ENCODE measurements at regions not wholly inside any gene's neighbourhood (a gene's known extent, or its start where the extent isn't known, plus 50 kb on each side); places are given as distances from the start of the nearest gene placed in this dataset.

GRCh38 chr15:39323706-39324105 lies 257.2 kb upstream of the THBS1 start:
- DNase-seq (no peak), ATAC-seq (no peak)
- Mint-ChIP-seq H3K36me3 (peaks cover 0 to 5% (median 0%) of the 10 kb centered on the region in 5 donors), H3K27me3 (peaks cover 12 to 26% (median 21%) of the 10 kb centered on the region in 5 donors), H3K27ac (no peak overlapping the region), H3K9me3 (peaks cover 3 to 25% (median 9%) of the 10 kb centered on the region in 11 donors), H3K4me3 (no peak overlapping the region), H3K4me1 (no peaks in the 10 kb centered on the region)
- H3K9me3 ChIP-seq (ENCODE audit: control insufficient read depth in 2 of 3, low read length in 3 of 3): peaks cover 0 to 7% (median 0%) of the 10 kb centered on the region in 3 experiments
- CTCF ChIA-PET: no interaction called here
- H3K36me3 ChIP-seq (ENCODE audit: control insufficient read depth in 2 of 3, insufficient read depth in 3 of 3, low read length in 3 of 3): no peaks in the 10 kb centered on the region
- no peak overlapping the region for H3K4me3 ChIP-seq (ENCODE audit: low read length)
- H3K4me1 ChIP-seq (ENCODE audit: control insufficient read depth in 2 of 2, insufficient read depth in 2 of 2, low read length in 2 of 2): no peaks in the 10 kb centered on the region
- no peak overlapping the region for H3K27ac ChIP-seq (ENCODE audit: low read depth, low read length)
- intact Hi-C loops (cut with micrococcal nuclease): no loop called here
- H3K27me3 ChIP-seq (ENCODE audit: control insufficient read depth in 2 of 2, insufficient read depth in 2 of 2, low read length in 2 of 2): no peaks in the 10 kb centered on the region
- POLR2A ChIA-PET: no interaction called here

- Histone ChIP-seq H3K36me3 (ENCODE audit: control insufficient read depth in 2 of 3, insufficient read depth in 3 of 3, low read length in 3 of 3) (no peaks in the 10 kb centered on the region), H3K27me3 (ENCODE audit: control insufficient read depth in 2 of 2, insufficient read depth in 2 of 2, low read length in 2 of 2) (no peaks in the 10 kb centered on the region), H3K27ac (ENCODE audit: low read depth, low read length) (no peak overlapping the region), H3K4me1 (ENCODE audit: control insufficient read depth in 2 of 2, insufficient read depth in 2 of 2, low read length in 2 of 2) (no peaks in the 10 kb centered on the region), H3K9me3 (ENCODE audit: control insufficient read depth in 2 of 3, low read length in 3 of 3) (no peaks in the 10 kb centered on the region), H3K4me3 (ENCODE audit: low read length) (no peak overlapping the region)
- Mint-ChIP-seq H3K4me1 (no peaks in the 10 kb centered on the region), H3K27ac (no peak overlapping the region), H3K4me3 (no peak overlapping the region), H3K9me3 (peaks cover 0 to 8% (median 0%) of the 10 kb centered on the region in 11 donors), H3K27me3 (peaks cover 12 to 29% (median 24%) of the 10 kb centered on the region in 5 donors), H3K36me3 (no peaks in the 10 kb centered on the region)
- ATAC-seq (no peak), DNase-seq (no peak)
- intact Hi-C loops (cut with micrococcal nuclease): no loop called here
- ChIA-PET CTCF (no interaction called here), POLR2A (no interaction called here)
Measured at GRCh38 chr15:39326306-39326975, 254.4 kb upstream of the THBS1 start.

- no peaks in the 10 kb centered on the region for H3K9me3 ChIP-seq (ENCODE audit: control insufficient read depth in 2 of 3, low read length in 3 of 3)
- DNase-seq (no peak), ATAC-seq (peak; percentile 92)
- H3K36me3 ChIP-seq (ENCODE audit: control insufficient read depth in 2 of 3, insufficient read depth in 3 of 3, low read length in 3 of 3): no peaks in the 10 kb centered on the region
- no peak overlapping the region for H3K4me3 ChIP-seq (ENCODE audit: low read length)
- intact Hi-C loops (cut with micrococcal nuclease): no loop called here
- no peaks in the 10 kb centered on the region for H3K4me1 ChIP-seq (ENCODE audit: control insufficient read depth in 2 of 2, insufficient read depth in 2 of 2, low read length in 2 of 2)
- no peak overlapping the region for H3K27ac Mint-ChIP-seq
- H3K36me3 Mint-ChIP-seq: no peaks in the 10 kb centered on the region
- H3K27me3 Mint-ChIP-seq: peaks cover 12 to 29% (median 23%) of the 10 kb centered on the region in 5 donors
- peaks cover 0 to 3% (median 0%) of the 10 kb centered on the region in 11 donors for H3K9me3 Mint-ChIP-seq
- no peaks in the 10 kb centered on the region for H3K4me1 Mint-ChIP-seq
- POLR2A ChIA-PET: no interaction called here
- no peaks in the 10 kb centered on the region for H3K27me3 ChIP-seq (ENCODE audit: control insufficient read depth in 2 of 2, insufficient read depth in 2 of 2, low read length in 2 of 2)
- CTCF ChIA-PET: no interaction called here
- H3K27ac ChIP-seq (ENCODE audit: low read depth, low read length): no peak overlapping the region
- H3K4me3 Mint-ChIP-seq: no peak overlapping the region
Measured at GRCh38 chr15:39327005-39327730, 253.7 kb upstream of the THBS1 start.

- H3K4me1 Mint-ChIP-seq: no peaks in the 10 kb centered on the region
- ChIA-PET CTCF (interaction anchor here (0.6 kb wide), 1 partner anchor 32 kb away, joined by 3 read pairs; no protein-coding TSS in a partner anchor), POLR2A (no interaction called here)
- H3K36me3 ChIP-seq (ENCODE audit: control insufficient read depth in 2 of 3, insufficient read depth in 3 of 3, low read length in 3 of 3): no peaks in the 10 kb centered on the region
- no peak overlapping the region for H3K27ac ChIP-seq (ENCODE audit: low read depth, low read length)
- no peaks in the 10 kb centered on the region for H3K9me3 ChIP-seq (ENCODE audit: control insufficient read depth in 2 of 3, low read length in 3 of 3)
- no peak overlapping the region for H3K4me3 Mint-ChIP-seq
- peaks cover 0 to 3% (median 0%) of the 10 kb centered on the region in 11 donors for H3K9me3 Mint-ChIP-seq
- DNase-seq (no peak), ATAC-seq (no peak)
- H3K27me3 ChIP-seq (ENCODE audit: control insufficient read depth in 2 of 2, insufficient read depth in 2 of 2, low read length in 2 of 2): no peaks in the 10 kb centered on the region
- H3K27me3 Mint-ChIP-seq: peaks cover 10 to 32% (median 20%) of the 10 kb centered on the region in 5 donors
- H3K36me3 Mint-ChIP-seq: no peaks in the 10 kb centered on the region
- no peaks in the 10 kb centered on the region for H3K4me1 ChIP-seq (ENCODE audit: control insufficient read depth in 2 of 2, insufficient read depth in 2 of 2, low read length in 2 of 2)
- intact Hi-C loops (cut with micrococcal nuclease): no loop called here
- H3K27ac Mint-ChIP-seq: no peak overlapping the region
- H3K4me3 ChIP-seq (ENCODE audit: low read length): no peak overlapping the region
Measured at GRCh38 chr15:39330061-39330460, 250.8 kb upstream of the THBS1 start.

- ChIA-PET CTCF (no interaction called here), POLR2A (no interaction called here)
- Histone ChIP-seq H3K9me3 (ENCODE audit: control insufficient read depth in 2 of 3, low read length in 3 of 3) (no peaks in the 10 kb centered on the region), H3K27ac (ENCODE audit: low read depth, low read length) (no peak overlapping the region), H3K27me3 (ENCODE audit: control insufficient read depth in 2 of 2, insufficient read depth in 2 of 2, low read length in 2 of 2) (no peaks in the 10 kb centered on the region), H3K4me3 (ENCODE audit: low read length) (no peak overlapping the region), H3K36me3 (ENCODE audit: control insufficient read depth in 2 of 3, insufficient read depth in 3 of 3, low read length in 3 of 3) (no peaks in the 10 kb centered on the region), H3K4me1 (ENCODE audit: control insufficient read depth in 2 of 2, insufficient read depth in 2 of 2, low read length in 2 of 2) (no peaks in the 10 kb centered on the region)
- Mint-ChIP-seq H3K27me3 (peaks cover 4 to 25% (median 13%) of the 10 kb centered on the region in 5 donors), H3K27ac (no peak overlapping the region), H3K4me1 (no peaks in the 10 kb centered on the region), H3K4me3 (no peak overlapping the region), H3K36me3 (no peaks in the 10 kb centered on the region), H3K9me3 (peaks cover 0 to 3% (median 0%) of the 10 kb centered on the region in 11 donors)
- intact Hi-C loops (cut with micrococcal nuclease): no loop called here
- DNase-seq (no peak), ATAC-seq (no peak)
Measured at GRCh38 chr15:39331584-39331983, 249.3 kb upstream of the THBS1 start.

- Histone ChIP-seq H3K4me3 (ENCODE audit: low read length) (no peak overlapping the region), H3K36me3 (ENCODE audit: control insufficient read depth in 2 of 3, insufficient read depth in 3 of 3, low read length in 3 of 3) (no peaks in the 10 kb centered on the region), H3K4me1 (ENCODE audit: control insufficient read depth in 2 of 2, insufficient read depth in 2 of 2, low read length in 2 of 2) (no peaks in the 10 kb centered on the region), H3K27ac (ENCODE audit: low read depth, low read length) (no peak overlapping the region), H3K9me3 (ENCODE audit: control insufficient read depth in 2 of 3, low read length in 3 of 3) (no peaks in the 10 kb centered on the region), H3K27me3 (ENCODE audit: control insufficient read depth in 2 of 2, insufficient read depth in 2 of 2, low read length in 2 of 2) (no peaks in the 10 kb centered on the region)
- Mint-ChIP-seq H3K36me3 (no peaks in the 10 kb centered on the region), H3K9me3 (peaks cover 0 to 7% (median 0%) of the 10 kb centered on the region in 11 donors), H3K27me3 (peaks cover 0 to 16% (median 6%) of the 10 kb centered on the region in 5 donors), H3K4me1 (no peaks in the 10 kb centered on the region), H3K4me3 (no peak overlapping the region), H3K27ac (no peak overlapping the region)
- ChIA-PET CTCF (interaction anchor here (0.7 kb wide), 1 partner anchor 38 kb away, joined by 3 read pairs; no protein-coding TSS in a partner anchor), POLR2A (no interaction called here)
- ATAC-seq (no peak), DNase-seq (no peak)
- intact Hi-C loops (cut with micrococcal nuclease): no loop called here
Measured at GRCh38 chr15:39332846-39333245, 248.0 kb upstream of the THBS1 start.
